COLO668 (cell line): ENCODE measurements at regions not wholly inside any gene's neighbourhood (a gene's known extent, or its start where the extent isn't known, plus 50 kb on each side); places are given as distances from the start of the nearest gene placed in this dataset.
A peak's percentile ranks its signal among the peaks of the same experiment; 100 is the strongest.

Source experiments
- DNase-seq: peaks from one replicate; lab custom pipeline; 2025; ENCODE audit not compliant: unreplicated experiment; lab: John Stamatoyannopoulos, UW

GRCh38 chr11:112735470-112735869 lies 225.8 kb upstream of the NCAM1 start:
- DNase-seq = no peak

- peak; percentile 73 for DNase-seq
Observed at GRCh38 chr11:112744041-112744440, 217.2 kb upstream of the NCAM1 start.

DNA sequence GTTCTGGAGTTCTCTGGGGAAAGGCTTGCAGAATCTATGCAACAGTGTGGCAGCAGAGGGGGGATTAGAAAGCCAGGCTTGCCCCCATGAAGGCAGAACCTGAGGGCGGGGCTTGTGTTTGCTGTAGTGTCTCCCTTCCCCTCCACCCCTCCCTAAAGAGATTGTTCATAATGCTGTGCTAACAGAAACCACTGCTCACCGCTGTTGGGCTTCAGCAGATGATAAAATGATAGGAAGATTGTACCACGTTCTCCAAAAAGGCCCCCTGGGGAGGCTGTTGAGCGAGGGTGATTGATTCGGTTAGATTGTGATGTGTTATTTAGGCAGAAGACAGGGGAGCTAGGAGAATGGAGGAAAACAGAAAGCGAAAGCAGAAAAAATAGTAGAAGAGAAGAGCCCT lies 215.2 kb upstream of the NCAM1 start:
- DNase-seq = peak; percentile 18

DNA sequence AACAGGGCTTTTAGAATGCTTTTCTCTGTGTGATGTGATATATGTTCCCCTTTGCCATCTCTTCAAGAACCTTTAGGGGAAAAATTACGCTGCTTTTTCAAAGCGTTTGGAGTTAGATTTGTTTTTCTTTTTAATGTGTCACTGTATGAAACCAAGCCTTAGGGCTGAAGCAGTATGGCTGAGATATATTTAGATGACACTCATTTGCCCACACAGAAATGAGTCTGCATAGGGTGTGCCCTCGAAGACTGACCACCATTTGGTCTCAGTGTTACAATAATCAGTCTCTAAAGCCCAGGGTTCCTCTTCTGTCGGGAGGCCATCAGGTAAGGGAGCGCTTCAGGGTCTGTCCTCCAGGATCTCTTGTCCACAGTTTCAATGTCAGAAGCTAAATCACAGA lies 213.0 kb upstream of the NCAM1 start:
- no peak for DNase-seq

- DNase-seq = no peak
Observed at GRCh38 chr11:112748713-112749543, 212.3 kb upstream of the NCAM1 start.

- DNase-seq = no peak
Observed at GRCh38 chr11:112751329-112751728, 209.9 kb upstream of the NCAM1 start.

GRCh38 chr11:112751772-112752171 lies 209.4 kb upstream of the NCAM1 start:
- no peak for DNase-seq

DNA sequence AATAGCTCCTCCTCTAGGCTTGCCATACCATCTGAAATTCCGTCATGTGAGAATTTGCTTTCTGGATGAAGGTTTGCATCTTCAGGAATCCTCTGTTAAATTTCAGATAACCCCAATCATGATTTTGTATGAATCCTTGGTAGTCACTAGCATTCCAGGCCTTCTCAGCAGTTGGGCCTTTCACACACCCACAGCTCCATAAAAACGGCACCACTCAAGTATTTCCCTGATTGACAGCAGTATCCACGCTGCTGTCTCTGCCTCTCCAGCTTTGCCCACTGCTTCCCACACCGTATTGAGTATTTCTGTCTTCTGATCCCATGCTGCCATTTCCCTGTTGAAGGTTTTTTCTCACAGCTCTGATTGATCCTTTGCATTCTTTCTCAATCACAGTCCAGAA lies 208.7 kb upstream of the NCAM1 start:
- no peak for DNase-seq

DNA sequence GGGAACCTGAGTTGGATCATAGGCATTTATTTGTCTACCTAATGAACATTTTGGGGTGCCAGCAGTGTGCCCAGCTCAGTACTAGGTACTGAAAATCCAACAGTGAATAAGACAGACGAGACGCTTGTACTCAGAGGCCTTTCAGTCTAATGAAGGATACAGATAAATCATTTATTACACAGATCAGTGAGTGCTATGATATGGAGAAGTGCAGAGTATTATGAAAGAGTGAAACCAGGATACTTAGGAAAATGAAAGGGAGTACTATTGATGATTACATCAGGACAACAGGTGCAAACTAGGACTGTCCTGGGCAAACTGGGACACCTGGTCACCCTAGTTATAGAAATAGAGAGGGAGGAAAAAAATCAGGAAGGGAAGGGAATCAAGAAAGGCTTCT lies 207.5 kb upstream of the NCAM1 start:
- no peak for DNase-seq

GRCh38 chr11:112759418-112759817 lies 201.8 kb upstream of the NCAM1 start:
- DNase-seq = no peak

GRCh38 chr11:112760396-112761059 lies 200.7 kb upstream of the NCAM1 start:
- no peak for DNase-seq

GRCh38 chr11:112761911-112762706 lies 199.1 kb upstream of the NCAM1 start:
- no peak for DNase-seq

GRCh38 chr11:112762707-112763090 lies 198.5 kb upstream of the NCAM1 start:
- DNase-seq = no peak

GRCh38 chr11:112765337-112765736 lies 195.9 kb upstream of the NCAM1 start:
- DNase-seq = no peak

DNA sequence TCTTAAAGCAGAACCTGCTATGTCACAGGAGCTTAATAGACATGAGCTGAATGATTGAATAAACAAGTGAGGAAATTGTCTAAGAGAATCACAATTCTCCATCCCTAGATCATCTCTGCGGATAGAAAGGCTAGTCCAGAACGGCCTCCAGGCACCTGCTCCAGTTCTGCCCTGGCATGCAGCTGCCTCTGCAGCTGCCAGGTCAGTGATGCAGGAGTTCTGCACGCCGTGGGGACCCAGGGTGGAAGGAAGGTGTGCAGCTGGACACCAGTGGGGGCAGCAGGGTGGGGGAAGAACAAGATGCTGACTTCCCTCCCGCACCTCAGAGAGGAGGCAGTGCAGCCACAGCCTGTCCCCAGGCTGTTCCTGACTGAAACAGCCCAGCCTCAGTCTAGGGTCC lies 192.1 kb upstream of the NCAM1 start:
- DNase-seq = peak; percentile 72

- DNase-seq = no peak
Observed at GRCh38 chr11:112769584-112769983, 191.6 kb upstream of the NCAM1 start.

GRCh38 chr11:112770033-112770432 lies 191.2 kb upstream of the NCAM1 start:
- no peak for DNase-seq

GRCh38 chr11:112770487-112770886 lies 190.7 kb upstream of the NCAM1 start:
- DNase-seq = no peak

DNA sequence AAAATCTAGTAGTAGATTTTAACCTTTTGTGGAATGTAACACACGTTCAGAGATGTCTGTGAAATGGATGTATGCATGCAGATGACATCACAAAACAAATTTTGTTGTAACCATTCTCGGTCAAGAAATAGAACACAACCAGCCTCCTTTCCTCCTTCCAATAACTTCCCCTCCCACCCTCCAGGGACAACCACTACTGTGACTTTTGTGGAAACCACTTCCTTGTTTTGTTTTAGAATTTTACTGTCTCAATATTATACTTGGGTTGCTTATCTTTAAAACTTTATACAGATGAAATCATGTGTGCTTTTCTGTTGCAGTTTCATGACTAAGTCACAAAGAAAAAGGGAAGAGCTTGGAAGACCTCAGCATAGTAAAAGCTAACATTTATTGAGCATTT lies 189.4 kb upstream of the NCAM1 start:
- no peak for DNase-seq

- no peak for DNase-seq
Observed at GRCh38 chr11:112773264-112773663, 188.0 kb upstream of the NCAM1 start.

GRCh38 chr11:112776834-112777233 lies 184.4 kb upstream of the NCAM1 start:
- DNase-seq = no peak

GRCh38 chr11:112777283-112777751 lies 183.9 kb upstream of the NCAM1 start:
- no peak for DNase-seq
